ENCODE measurements at regions not wholly inside any gene's neighbourhood (a gene's known extent, or its start where the extent isn't known, plus 50 kb on each side); places are given as distances from the start of the nearest gene placed in this dataset. TPM values are rescaled to one million over a fixed set of nuclear protein-coding genes. Genes with fewer than 3 reads are reported as not detected.
"Not testable (repeated sequence)": the region's sequence is repeated elsewhere in the genome, so short reads cannot be mapped to it uniquely, and the experiment has no call there.

- DNase-seq, result no peak
Measured at GRCh38 chr6:47407300-47408281, 70.0 kb upstream of the CD2AP start.

GRCh38 chr6:47413752-47414422 is 63.7 kb upstream of the CD2AP start:
- peak; percentile 82 for DNase-seq

- peak; percentile 26 for DNase-seq
Measured at GRCh38 chr6:47414423-47415167, 63.0 kb upstream of the CD2AP start.

- no peak for DNase-seq
Measured at GRCh38 chr6:47416396-47417345, 60.9 kb upstream of the CD2AP start.

GRCh38 chr6:47419621-47420020 is 58.0 kb upstream of the CD2AP start:
- no peak for DNase-seq

- peak; percentile 13 for DNase-seq
Measured at GRCh38 chr6:47420394-47421371, 56.9 kb upstream of the CD2AP start.

GRCh38 chr6:47423079-47423478 is 54.5 kb upstream of the CD2AP start:
- no peak for DNase-seq

GRCh38 chr6:47424436-47424836 is 53.2 kb upstream of the CD2AP start:
- DNase-seq, result no peak

GRCh38 chr6:47425724-47426123 is 51.9 kb upstream of the CD2AP start:
- DNase-seq, result not testable (repeated sequence)

- no peak for DNase-seq
Measured at GRCh38 chr6:47426524-47427302, 50.9 kb upstream of the CD2AP start.

GRCh38 chr6:47427680-47428079 is 49.9 kb upstream of the CD2AP start:
- no peak for DNase-seq

Small RNA genes lying in the stretch of these regions (small RNA-seq; reads per million reads assigned to genes)
- not detected for gene B3GNTL1P2 (ENCODE audit: low replicate concordance)

Measured in tongue (tissue), 2 donors.